ENCODE measurements at regions not wholly inside any gene's neighbourhood (a gene's known extent, or its start where the extent isn't known, plus 50 kb on each side); places are given as distances from the start of the nearest gene placed in this dataset.

GRCh38 chr9:38311382-38312270 is 80.9 kb upstream of the ALDH1B1 start:
- TF ChIP-seq CTCF (IDR thresholded peaks at IDR 0.05) (no peak), POLR2AphosphoS5 (IDR thresholded peaks at IDR 0.05) (no peak)

All from breast epithelium (tissue), 3 donors.